HG03558 (cell line): ENCODE measurements at regions not wholly inside any gene's neighbourhood (a gene's known extent, or its start where the extent isn't known, plus 50 kb on each side); places are given as distances from the start of the nearest gene placed in this dataset.

Experiments used
- ATAC-seq: cut with Tn5 transposase; IDR thresholded peaks from one replicate; pipeline ENCODE4 v1.9.1; 2021; ENCODE audit warnings: moderate number of reproducible peaks; ENCODE audit not compliant: unreplicated experiment; ENCODE audit errors: extremely low read depth

DNA sequence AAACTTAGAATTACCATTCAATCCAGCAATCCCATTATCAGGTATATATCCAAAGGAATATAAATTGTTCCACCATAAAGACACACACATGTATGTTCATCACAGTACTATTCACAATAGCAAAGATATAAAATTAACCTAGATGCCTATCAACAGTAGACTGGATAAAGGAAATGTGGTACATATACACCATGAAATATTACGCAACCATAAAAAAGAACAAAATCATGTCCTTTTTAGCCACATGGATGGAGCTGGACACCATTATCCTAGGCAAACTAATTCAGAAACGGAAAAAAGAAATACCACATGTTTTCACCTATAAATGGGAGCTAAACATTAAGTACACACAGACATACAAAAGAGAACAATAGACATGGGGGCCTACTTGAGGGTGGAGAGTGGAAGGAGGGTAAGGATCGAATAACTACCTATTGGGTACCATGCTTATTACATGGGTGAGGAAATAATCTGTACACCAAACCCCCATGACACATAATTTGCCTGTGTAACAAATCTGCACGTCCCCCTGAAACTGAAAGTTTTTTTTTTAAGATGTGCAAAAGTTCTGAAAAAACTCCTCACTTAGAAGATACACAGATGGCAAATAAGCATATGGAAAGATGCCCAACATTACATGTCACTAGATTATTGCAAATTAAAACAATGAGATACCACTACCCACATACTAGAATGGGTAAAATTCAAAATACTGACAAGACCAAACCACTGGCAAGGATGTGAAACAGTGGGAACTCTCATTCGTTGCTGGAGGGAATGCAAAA, 313.0 kb upstream of the CD180 start:
- no peak for ATAC-seq

DNA sequence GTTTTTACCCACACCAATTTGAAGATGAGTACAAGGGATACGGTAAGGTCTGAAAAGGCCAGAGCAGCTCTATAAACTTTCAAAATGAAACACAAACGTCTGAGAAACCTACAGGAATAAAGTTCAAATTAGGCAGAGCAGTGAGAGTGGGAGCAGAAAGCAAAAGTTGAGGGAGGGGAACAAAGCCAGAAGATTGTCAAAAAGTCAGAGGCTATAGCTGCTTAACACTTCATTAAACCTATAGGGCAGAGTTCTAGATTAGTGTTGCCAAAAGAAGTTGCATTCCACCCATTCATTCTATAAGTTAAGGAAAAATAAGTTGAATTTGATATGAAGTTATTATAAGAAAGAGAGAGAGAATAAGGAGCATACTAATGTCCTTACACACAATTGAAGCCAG, 309.6 kb upstream of the CD180 start:
- no peak for ATAC-seq

DNA sequence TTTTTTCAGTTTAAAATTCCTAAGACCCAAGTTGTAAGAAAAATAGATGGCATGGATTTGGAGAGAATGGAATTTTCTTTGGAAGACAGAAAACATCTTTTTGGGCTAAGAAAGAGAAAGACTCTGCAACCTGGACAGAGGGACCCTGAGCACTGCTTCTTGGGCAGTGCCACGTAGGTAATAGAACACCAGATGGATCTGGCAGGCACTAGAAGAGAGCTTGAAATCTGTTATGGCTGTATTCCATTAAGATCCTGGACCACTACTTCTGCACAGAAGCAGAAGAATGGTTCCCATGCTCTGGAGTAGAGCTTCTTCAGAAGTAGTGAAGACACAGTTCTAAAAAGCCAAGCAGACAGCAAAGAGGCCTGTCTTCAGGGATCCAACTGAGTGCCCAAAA, 306.4 kb upstream of the CD180 start:
- ATAC-seq, result no peak

DNA sequence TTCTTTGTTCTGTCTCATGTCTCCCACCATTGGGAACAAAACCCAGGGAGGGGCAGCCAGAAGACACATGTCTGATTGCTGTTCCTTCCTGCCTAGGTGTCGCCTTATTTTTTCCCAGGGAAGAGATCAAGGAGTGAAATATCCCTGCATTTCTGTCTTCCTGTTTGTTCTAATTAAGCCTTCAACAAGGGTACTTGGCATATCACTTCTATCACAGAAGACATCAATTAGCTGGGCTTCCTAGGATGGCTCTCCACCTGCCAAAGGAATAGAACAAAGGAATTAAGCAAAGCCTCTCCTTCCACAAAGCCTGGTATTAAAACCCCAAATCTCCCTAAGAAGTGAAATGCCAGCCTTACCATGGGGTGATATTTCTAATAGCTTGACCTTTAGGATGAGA, 299.5 kb upstream of the CD180 start:
- ATAC-seq, result no peak

- no peak for ATAC-seq
Observed at GRCh38 chr5:67495072-67495471, 298.5 kb upstream of the CD180 start.

GRCh38 chr5:67494186-67494855, 297.7 kb upstream of the CD180 start:
- ATAC-seq, result no peak

DNA sequence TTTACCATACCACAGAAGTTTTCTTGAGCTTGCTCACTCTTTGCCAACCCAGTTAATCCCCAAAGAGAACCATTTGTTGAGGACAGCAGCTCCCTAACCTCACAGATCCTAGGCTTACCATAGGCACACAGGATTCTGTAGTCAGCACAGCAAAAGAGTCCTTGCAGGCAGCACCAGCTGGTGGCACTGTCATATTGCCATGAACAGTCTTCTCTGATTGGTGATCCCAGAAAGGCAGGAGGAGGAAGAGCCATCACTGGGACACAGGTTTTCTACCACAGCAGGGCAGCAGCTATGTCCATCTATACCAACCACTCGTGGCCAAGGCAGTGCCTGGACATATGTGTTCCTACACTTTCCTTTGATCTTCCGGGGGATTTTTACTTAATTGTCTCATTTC, 297.1 kb upstream of the CD180 start:
- no peak for ATAC-seq

DNA sequence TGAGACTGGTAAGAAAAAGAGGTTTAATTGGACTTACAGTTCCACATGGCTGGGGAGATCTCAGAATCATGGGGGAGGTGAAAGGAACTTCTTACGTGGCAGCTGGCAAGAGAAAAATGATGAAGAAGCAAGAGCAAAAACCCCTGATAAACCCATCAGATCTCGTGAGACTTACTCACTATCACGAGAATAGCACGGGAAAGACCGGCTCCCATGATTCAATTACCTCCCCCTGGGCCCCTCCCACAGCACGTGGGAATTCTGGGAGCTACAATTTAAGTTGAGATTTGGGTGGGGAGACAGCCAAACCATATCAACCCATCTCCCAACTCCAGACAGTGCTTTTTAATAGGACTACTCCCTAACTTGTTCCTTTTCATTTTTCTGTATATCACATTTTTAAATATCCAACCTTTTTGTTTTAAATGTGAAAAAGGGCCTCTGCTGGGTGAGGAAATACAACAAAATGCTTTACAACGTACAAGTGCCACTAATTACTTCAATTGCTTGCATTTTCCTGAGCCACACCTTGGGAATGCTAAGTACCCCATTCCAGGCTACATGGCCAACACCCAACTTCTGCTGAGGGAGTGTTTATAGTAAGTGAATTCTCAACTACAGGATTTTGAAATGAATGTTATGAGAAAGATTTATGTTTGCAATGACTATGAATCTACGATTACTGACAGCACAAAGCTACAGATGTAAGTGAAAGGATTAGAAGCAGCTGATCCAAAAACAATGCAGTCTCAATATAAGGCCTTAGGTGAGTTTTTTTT, 294.1 kb upstream of the CD180 start:
- no peak for ATAC-seq

DNA sequence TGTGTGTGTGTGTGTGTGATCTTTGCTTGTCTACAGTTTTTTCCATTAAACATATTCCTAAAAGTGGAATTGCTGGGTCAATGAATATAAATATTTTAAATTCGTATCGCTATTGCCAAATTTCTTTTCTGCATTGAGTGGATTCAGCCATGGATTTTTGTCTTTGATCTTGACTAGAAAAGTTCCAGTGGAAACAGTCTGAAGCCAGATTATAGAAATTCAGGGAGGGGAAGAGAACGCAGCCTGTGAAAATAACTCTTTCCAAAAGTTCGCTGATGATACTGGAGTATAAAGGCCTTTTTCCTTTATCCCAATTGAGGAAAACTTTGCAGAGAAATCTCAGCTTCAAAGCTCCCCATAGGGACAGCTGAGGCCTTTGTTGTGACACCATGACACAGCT, 292.3 kb upstream of the CD180 start:
- ATAC-seq, result no peak

DNA sequence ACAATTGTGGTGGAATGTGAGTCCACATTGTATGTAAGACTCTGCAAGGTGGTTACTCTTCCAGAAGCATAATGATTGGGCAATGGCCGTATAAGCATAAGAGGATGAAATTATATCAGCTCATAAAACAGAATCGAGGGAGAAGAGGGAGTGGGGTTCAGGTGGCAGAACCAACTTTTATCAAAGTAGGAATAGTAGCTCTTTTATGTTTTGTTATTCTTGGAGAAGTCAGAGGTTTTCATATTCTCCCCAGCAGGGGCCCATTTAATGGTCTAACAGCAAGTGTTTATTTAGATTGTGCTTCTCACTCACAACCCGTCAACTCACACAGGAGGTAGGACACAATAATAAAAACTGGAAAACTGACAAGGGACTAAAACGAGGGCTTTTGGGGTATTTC, 291.3 kb upstream of the CD180 start:
- ATAC-seq, result no peak

- ATAC-seq, result no peak
Observed at GRCh38 chr5:67483453-67484030, 286.9 kb upstream of the CD180 start.

DNA sequence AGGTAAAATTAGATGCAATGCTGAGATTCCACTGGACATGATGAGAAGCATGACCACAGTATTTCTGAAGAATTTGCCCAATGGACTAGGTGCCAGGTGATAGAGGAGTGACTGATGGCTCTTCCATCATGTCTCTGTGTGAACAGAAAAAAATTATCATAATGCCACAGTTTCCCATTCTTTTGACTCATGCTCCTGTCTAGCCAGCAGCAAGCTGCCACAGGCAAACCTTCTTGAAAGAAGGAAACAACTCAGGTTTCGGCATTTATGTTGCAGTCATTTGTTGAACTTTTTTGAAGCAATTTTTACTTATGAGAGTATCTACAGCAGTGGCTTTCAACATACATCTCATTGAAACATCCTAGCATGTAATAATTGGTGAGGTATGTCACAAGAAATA, 284.8 kb upstream of the CD180 start:
- no peak for ATAC-seq

DNA sequence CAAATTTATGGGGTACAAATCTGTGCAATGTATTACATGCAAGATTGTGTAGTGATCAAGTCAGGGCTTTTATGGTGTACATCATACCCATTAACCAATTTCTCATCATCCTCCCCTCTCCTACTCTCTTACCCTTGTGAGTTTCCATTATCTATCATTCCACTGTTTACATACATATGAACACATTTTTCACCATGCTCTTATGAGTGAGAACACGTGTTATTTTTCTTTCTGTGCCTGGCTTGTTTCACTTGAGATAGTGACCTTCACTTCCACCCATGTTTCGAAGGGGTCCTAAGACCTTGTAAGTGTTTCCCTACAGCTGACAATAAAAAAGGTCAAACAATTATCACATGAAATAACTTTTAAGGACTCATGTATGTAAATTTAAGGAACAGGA, 281.7 kb upstream of the CD180 start:
- ATAC-seq, result no peak

- no peak for ATAC-seq
Observed at GRCh38 chr5:67476995-67477394, 280.4 kb upstream of the CD180 start.

GRCh38 chr5:67476531-67476930, 279.9 kb upstream of the CD180 start:
- ATAC-seq, result no peak

DNA sequence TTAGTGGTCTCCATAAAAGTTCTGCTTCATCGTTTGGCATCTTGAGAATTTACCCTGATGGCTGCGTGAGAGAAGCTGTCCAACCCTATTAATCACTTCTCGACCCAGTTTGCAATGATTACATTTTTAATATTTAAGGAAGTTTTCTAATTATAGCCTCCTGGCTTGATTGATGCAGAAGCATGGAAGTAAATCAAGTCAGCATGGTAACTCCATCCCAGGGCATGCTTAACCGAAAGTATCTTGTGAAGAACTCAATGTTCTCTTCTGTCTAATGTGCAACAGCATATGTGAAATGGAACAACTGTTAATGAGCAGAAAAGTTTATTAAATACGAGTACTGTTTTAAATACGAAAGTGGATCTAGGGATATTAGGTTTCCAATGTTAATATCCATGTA, 278.9 kb upstream of the CD180 start:
- no peak for ATAC-seq

DNA sequence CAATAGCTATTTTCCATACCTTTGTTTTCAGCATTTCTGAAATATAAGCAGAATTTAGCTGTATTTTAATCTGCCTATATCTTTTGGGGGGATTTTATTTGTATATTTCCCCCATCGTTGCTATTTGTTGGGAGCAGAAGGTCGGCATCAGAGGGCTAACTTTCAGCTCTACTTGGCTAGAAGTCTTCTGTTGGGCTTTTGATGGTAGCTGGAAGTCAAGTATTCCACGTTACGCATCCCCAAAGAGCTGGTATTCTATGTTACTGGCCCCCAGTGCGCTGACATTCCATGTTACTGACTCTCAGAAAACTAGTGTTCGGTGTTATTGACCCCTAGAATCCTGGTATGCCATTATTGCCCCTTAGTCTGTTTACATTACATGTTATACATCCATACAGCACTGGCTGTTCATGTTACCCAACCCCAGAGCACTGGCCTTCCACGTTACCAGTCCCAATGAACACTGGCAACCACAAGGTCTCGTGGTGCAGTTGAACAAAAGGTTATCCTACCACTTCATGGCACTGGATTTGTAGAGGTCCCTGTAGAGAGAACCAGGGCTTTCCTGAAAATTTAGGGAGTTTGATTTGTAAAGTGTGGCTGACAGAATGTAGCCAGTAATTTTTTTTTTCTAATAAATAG, 278.1 kb upstream of the CD180 start:
- no peak for ATAC-seq

- no peak for ATAC-seq
Observed at GRCh38 chr5:67467110-67467509, 270.5 kb upstream of the CD180 start.

DNA sequence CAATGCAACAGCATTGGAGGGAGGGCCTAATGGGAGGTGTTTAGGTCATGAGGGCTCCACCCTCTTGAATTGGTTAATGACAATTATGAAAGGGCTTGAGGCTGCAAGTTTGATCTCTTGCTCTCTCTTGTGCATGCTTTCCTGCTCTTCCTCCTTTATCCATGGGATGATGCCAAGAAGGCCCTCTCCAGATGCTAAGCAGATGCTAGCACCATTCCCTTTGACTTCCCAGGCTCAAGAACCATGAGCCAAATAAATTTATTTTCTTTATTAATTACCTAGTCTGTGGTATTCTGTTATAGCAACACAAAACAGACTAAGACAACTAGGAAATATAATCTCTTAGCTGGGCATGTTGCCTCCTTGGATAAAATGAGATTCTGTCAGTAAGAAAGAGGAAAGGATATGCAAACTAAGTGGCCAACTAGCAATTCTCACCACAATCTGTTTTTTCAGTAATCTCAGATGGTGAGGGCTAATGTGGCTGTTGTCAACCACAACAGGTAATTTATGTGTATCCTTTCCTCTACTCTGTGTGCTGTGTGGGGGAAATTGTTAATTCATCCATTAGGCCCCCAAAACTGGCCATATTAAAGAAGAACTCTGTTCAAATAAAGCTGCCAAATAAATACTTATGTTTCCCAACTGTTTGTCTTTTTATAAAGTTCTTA, 269.1 kb upstream of the CD180 start:
- no peak for ATAC-seq

DNA sequence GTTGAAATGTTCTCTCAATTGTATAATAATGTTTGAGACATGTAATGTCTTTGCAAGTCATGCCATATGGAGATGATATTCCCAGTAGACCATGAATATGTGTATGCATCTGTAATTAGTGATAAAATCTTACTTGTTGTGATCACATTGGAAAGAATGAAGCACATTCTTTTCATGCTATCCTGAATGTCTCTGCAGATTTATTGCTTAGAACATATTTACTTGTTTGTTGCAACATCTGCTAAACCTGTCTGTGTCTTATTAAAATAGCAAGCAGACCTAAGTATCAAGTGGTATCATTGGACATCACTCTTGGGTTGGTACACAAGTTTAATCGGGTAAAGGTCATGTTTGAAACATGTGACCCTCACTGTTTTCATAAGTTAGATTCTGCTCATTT, 265.5 kb upstream of the CD180 start:
- no peak for ATAC-seq
